Mesodermal cell (in vitro differentiated cells): ENCODE measurements at regions not wholly inside any gene's neighbourhood (a gene's known extent, or its start where the extent isn't known, plus 50 kb on each side); places are given as distances from the start of the nearest gene placed in this dataset.

ENCODE experiments used
- H3K27ac ChIP-seq: 2 replicates; pipeline ENCODE4 v1.7.0; 2013; ENCODE audit warnings: mild to moderate bottlenecking, low read depth, low read length, moderate library complexity; ENCODE audit not compliant: severe bottlenecking
- H3K36me3 ChIP-seq: 2 replicates; pipeline ENCODE4 v1.7.1; 2013; ENCODE audit warnings: mild to moderate bottlenecking, low read length, moderate library complexity; ENCODE audit not compliant: control insufficient read depth, insufficient read depth
- H3K4me1 ChIP-seq: one replicate; pipeline ENCODE4 v1.7.1; 2013; ENCODE audit warnings: mild to moderate bottlenecking, low read length; ENCODE audit not compliant: insufficient read depth, control insufficient read depth, poor library complexity, severe bottlenecking
- H3K4me3 ChIP-seq: 2 replicates; pipeline ENCODE4 v1.7.0; 2013; ENCODE audit warnings: low read length, control low read depth, mild to moderate bottlenecking; ENCODE audit not compliant: insufficient read depth, poor library complexity, severe bottlenecking; ENCODE audit errors: extremely low read depth
- H3K9me3 ChIP-seq: 2 replicates; pipeline ENCODE4 v1.7.1; 2013; ENCODE audit warnings: mild to moderate bottlenecking, low read length, moderate library complexity; ENCODE audit not compliant: control insufficient read depth
- WGBS, 2 experiments: methylation state at CpG; one replicate each; pipeline ENCODE4 v1.1.5; 2013; ENCODE audit warnings: missing lambda C conversion rate in 2 of 2; ENCODE audit not compliant: insufficient coverage in 2 of 2; 5-methylcytosine and 5-hydroxymethylcytosine counted together

GRCh38 chr12:91890742-91891141, 254.9 kb downstream of the BTG1 start:
- Histone ChIP-seq H3K36me3 (no peaks in the 10 kb centered on the region), H3K27ac (no peak overlapping the region), H3K9me3 (no peaks in the 10 kb centered on the region), H3K4me1 (peaks cover 8% of the 10 kb centered on the region), H3K4me3 (no peak overlapping the region)
- WGBS, 2 experiments, result 67% methylated on average over 1 of the region's 1 CpG; no CpG with 5 or more reads in 1 of the 2 experiments

- no peak overlapping the region for H3K27ac ChIP-seq
- no peaks in the 10 kb centered on the region for H3K9me3 ChIP-seq
- no peaks in the 10 kb centered on the region for H3K36me3 ChIP-seq
- H3K4me3 ChIP-seq, result no peak overlapping the region
- peaks cover 8% of the 10 kb centered on the region for H3K4me1 ChIP-seq
Observed at GRCh38 chr12:91889910-91890309, 255.7 kb downstream of the BTG1 start.

GRCh38 chr12:91889059-91889458, 256.6 kb downstream of the BTG1 start:
- no peaks in the 10 kb centered on the region for H3K36me3 ChIP-seq
- 100% methylated on average over 1 of the region's 2 CpGs; no CpG with 5 or more reads in 1 of the 2 experiments for WGBS, 2 experiments
- H3K9me3 ChIP-seq, result no peaks in the 10 kb centered on the region
- H3K27ac ChIP-seq, result no peak overlapping the region
- H3K4me3 ChIP-seq, result no peak overlapping the region
- peaks cover 8% of the 10 kb centered on the region for H3K4me1 ChIP-seq

GRCh38 chr12:91887957-91888356, 257.7 kb downstream of the BTG1 start:
- Histone ChIP-seq H3K4me3 (no peak overlapping the region), H3K36me3 (no peaks in the 10 kb centered on the region), H3K27ac (no peak overlapping the region), H3K4me1 (peaks cover 4% of the 10 kb centered on the region), H3K9me3 (no peaks in the 10 kb centered on the region)
- no CpG with 5 or more reads among the region's 2 CpGs for WGBS, 2 experiments

- Histone ChIP-seq H3K4me1 (peaks cover 4% of the 10 kb centered on the region), H3K27ac (no peak overlapping the region), H3K4me3 (no peak overlapping the region), H3K9me3 (no peaks in the 10 kb centered on the region), H3K36me3 (no peaks in the 10 kb centered on the region)
- 92 to 100% methylated on average over 3 of the region's 5 CpGs for WGBS, 2 experiments
Observed at GRCh38 chr12:91885851-91886731, 259.6 kb downstream of the BTG1 start.

- Histone ChIP-seq H3K27ac (no peak overlapping the region), H3K4me3 (no peak overlapping the region), H3K4me1 (peaks cover 4% of the 10 kb centered on the region), H3K36me3 (no peaks in the 10 kb centered on the region), H3K9me3 (no peaks in the 10 kb centered on the region)
- 89 to 100% methylated on average over 1 of the region's 3 CpGs for WGBS, 2 experiments
Observed at GRCh38 chr12:91884230-91884629, 261.4 kb downstream of the BTG1 start.

- WGBS, 2 experiments, result no CpG with 5 or more reads among the region's 4 CpGs
- no peak overlapping the region for H3K4me3 ChIP-seq
- peaks cover 4% of the 10 kb centered on the region for H3K4me1 ChIP-seq
- H3K36me3 ChIP-seq, result no peaks in the 10 kb centered on the region
- H3K9me3 ChIP-seq, result no peaks in the 10 kb centered on the region
- H3K27ac ChIP-seq, result no peak overlapping the region
Observed at GRCh38 chr12:91883811-91884210, 261.8 kb downstream of the BTG1 start.

- 100% methylated on average over 1 of the region's 4 CpGs; no CpG with 5 or more reads in 1 of the 2 experiments for WGBS, 2 experiments
- no peaks in the 10 kb centered on the region for H3K36me3 ChIP-seq
- H3K27ac ChIP-seq, result no peak overlapping the region
- peaks cover 4% of the 10 kb centered on the region for H3K4me1 ChIP-seq
- no peaks in the 10 kb centered on the region for H3K9me3 ChIP-seq
- no peak overlapping the region for H3K4me3 ChIP-seq
Observed at GRCh38 chr12:91882910-91883309, 262.7 kb downstream of the BTG1 start.

GRCh38 chr12:91880528-91880927, 265.1 kb downstream of the BTG1 start:
- no peak overlapping the region for H3K27ac ChIP-seq
- H3K9me3 ChIP-seq, result no peaks in the 10 kb centered on the region
- no CpG with 5 or more reads among the region's 1 CpG for WGBS, 2 experiments
- no peaks in the 10 kb centered on the region for H3K4me1 ChIP-seq
- H3K4me3 ChIP-seq, result no peak overlapping the region
- H3K36me3 ChIP-seq, result no peaks in the 10 kb centered on the region

- Histone ChIP-seq H3K36me3 (no peaks in the 10 kb centered on the region), H3K9me3 (no peaks in the 10 kb centered on the region), H3K4me1 (no peaks in the 10 kb centered on the region), H3K4me3 (no peak overlapping the region), H3K27ac (no peak overlapping the region)
- 100% methylated on average over 1 of the region's 5 CpGs for WGBS, 2 experiments
Observed at GRCh38 chr12:91877456-91878235, 268.0 kb downstream of the BTG1 start.

GRCh38 chr12:91877022-91877421, 268.6 kb downstream of the BTG1 start:
- Histone ChIP-seq H3K4me1 (no peaks in the 10 kb centered on the region), H3K27ac (no peak overlapping the region), H3K36me3 (no peaks in the 10 kb centered on the region), H3K4me3 (no peak overlapping the region), H3K9me3 (no peaks in the 10 kb centered on the region)
- WGBS, 2 experiments, result 92% methylated on average over 2 of the region's 3 CpGs
